Neuronal stem cell (in vitro differentiated cells): ENCODE measurements at regions not wholly inside any gene's neighbourhood (a gene's known extent, or its start where the extent isn't known, plus 50 kb on each side); places are given as distances from the start of the nearest gene placed in this dataset.

ENCODE experiments used
- DNase-seq: peaks from one replicate; pipeline ENCODE4 v3.0.0-alpha.2; 2013; ENCODE audit warnings: low spot score
- H2AFZ ChIP-seq: one replicate; pipeline ENCODE4 v1.6.1; 2013; ENCODE audit warnings: mild to moderate bottlenecking, low read length, inconsistent platforms
- H2AK5ac ChIP-seq: 2 replicates; pipeline ENCODE4 v1.6.1; 2013; ENCODE audit warnings: low read depth, mild to moderate bottlenecking, inconsistent platforms, low read length, moderate library complexity, mixed read lengths
- H2BK120ac ChIP-seq: 2 replicates; pipeline ENCODE4 v1.6.1; 2013; ENCODE audit warnings: low read depth, mild to moderate bottlenecking, inconsistent platforms, low read length, moderate library complexity, mixed read lengths
- H2BK12ac ChIP-seq: one replicate; pipeline ENCODE4 v1.6.1; 2013; ENCODE audit warnings: low read length, inconsistent platforms
- H2BK15ac ChIP-seq: 2 replicates; pipeline ENCODE4 v1.6.1; 2013; ENCODE audit warnings: mild to moderate bottlenecking, low read length, inconsistent platforms, mixed read lengths
- H2BK5ac ChIP-seq: one replicate; pipeline ENCODE4 v1.6.1; 2013; ENCODE audit warnings: inconsistent platforms, mild to moderate bottlenecking, low read length, moderate library complexity
- H3K14ac ChIP-seq: one replicate; pipeline ENCODE4 v1.6.1; 2013; ENCODE audit warnings: low read length, inconsistent platforms
- H3K18ac ChIP-seq: 2 replicates; pipeline ENCODE4 v1.6.1; 2013; ENCODE audit warnings: low read length, inconsistent platforms
- H3K23ac ChIP-seq: 2 replicates; pipeline ENCODE4 v1.6.1; 2013; ENCODE audit warnings: low read depth, mild to moderate bottlenecking, mixed read lengths, low read length, inconsistent platforms; ENCODE audit not compliant: poor library complexity
- H3K27ac ChIP-seq: replicated peaks from 3 replicates; pipeline ENCODE4 v1.5.1; 2013; ENCODE audit warnings: low read length, inconsistent platforms
- H3K27me3 ChIP-seq, 3 experiments: 2 replicates each; pipeline ENCODE4 v1.6.1; 2013; ENCODE audit warnings: low read length in 3 of 3, mild to moderate bottlenecking in 2 of 3, inconsistent platforms in 1 of 3, low read depth in 1 of 3, mixed read lengths in 1 of 3, moderate library complexity in 1 of 3; ENCODE audit not compliant: control insufficient read depth in 3 of 3, insufficient read depth in 3 of 3
- H3K36me3 ChIP-seq, 2 donors: replicated peaks in 1 of 2; 2 replicates each; pipeline ENCODE4 v1.6.1; 2013; ENCODE audit warnings: low read length in 2 of 2; ENCODE audit not compliant: control insufficient read depth in 2 of 2, insufficient read depth in 2 of 2
- H3K4ac ChIP-seq: 2 replicates; pipeline ENCODE4 v1.6.1; 2013; ENCODE audit warnings: inconsistent platforms, mild to moderate bottlenecking, low read length, moderate library complexity
- H3K4me1 ChIP-seq, 2 donors: 1 replicate in 1 of 2; 2 replicates in 1 of 2; pipeline ENCODE4 v1.6.1; 2013; ENCODE audit warnings: low read length in 2 of 2, low read depth in 1 of 2; ENCODE audit not compliant: control insufficient read depth in 2 of 2, insufficient read depth in 1 of 2
- H3K4me2 ChIP-seq: one replicate; pipeline ENCODE4 v1.6.1; 2013; ENCODE audit warnings: mild to moderate bottlenecking, low read length, inconsistent platforms; ENCODE audit not compliant: insufficient read depth, poor library complexity, severe bottlenecking
- H3K4me3 ChIP-seq, 2 donors: 2 replicates each; pipeline ENCODE4 v1.5.1; 2013; ENCODE audit warnings: low read length in 2 of 2, mild to moderate bottlenecking in 2 of 2, inconsistent platforms in 1 of 2, moderate library complexity in 1 of 2
- H3K79me1 ChIP-seq: one replicate; pipeline ENCODE4 v1.6.1; 2013; ENCODE audit warnings: low read depth, mild to moderate bottlenecking, inconsistent platforms, low read length, moderate library complexity
- H3K9ac ChIP-seq: one replicate; pipeline ENCODE4 v1.6.1; 2013; ENCODE audit warnings: mild to moderate bottlenecking, low read depth, low read length, inconsistent platforms; ENCODE audit not compliant: poor library complexity
- H3K9me3 ChIP-seq, 2 donors: replicated peaks in 1 of 2; 2 replicates each; pipeline versions ENCODE3 to v1.6.1; 2013; ENCODE audit warnings: low read length in 2 of 2, mild to moderate bottlenecking in 2 of 2, inconsistent platforms in 1 of 2, low read depth in 1 of 2, mixed read lengths in 1 of 2, moderate library complexity in 1 of 2; ENCODE audit not compliant: control insufficient read depth in 2 of 2, insufficient read depth in 1 of 2
- H4K8ac ChIP-seq: one replicate; pipeline ENCODE4 v1.6.1; 2013; ENCODE audit warnings: low read depth, mild to moderate bottlenecking, inconsistent platforms, low read length, moderate library complexity
- H4K91ac ChIP-seq: one replicate; pipeline ENCODE4 v1.6.1; 2013; ENCODE audit warnings: low read length, low read depth, mild to moderate bottlenecking, inconsistent platforms; ENCODE audit not compliant: poor library complexity
- WGBS, 2 donors: extraction: QIAGEN DNeasy Blood & Tissue Kit; methylation state at CpG; one replicate each; pipeline ENCODE4 v1.1.7; 2013; ENCODE audit warnings: missing lambda C conversion rate in 2 of 2, mixed read lengths in 1 of 2; ENCODE audit not compliant: insufficient read length in 2 of 2, insufficient replicate concordance in 1 of 2; ENCODE audit errors: extremely low coverage in 2 of 2; 5-methylcytosine and 5-hydroxymethylcytosine counted together

DNA sequence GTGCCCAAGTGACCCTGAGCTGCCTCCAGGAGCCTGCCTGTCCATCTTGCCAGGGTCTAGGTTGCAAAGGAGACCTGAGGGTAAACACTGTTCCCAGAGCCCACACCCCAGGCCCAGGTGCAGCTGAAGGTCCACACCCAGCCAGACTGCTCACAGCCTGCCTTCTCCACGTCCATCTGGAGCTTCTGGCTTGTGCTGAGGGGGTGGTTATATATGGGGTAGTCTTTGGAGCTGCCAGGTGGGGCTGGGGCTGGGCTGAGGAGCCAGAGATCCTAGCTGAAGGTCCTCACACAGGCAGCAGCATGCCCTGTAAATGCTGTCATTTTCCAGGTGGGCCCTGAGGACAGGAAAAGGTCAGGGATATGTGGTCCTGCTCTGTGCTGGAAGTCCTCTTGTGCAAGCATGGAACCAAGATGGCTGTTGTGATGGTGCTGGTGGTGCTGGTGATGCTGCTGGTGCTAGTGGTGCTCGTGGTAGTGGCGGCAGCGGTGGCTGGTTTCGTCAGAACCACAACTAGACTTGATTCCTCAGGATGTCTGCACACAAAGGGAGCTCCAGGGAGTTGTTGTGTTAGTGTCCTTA, 182.7 kb downstream of the MATN1 start:
- Histone ChIP-seq H3K4me3 (no peak overlapping the region), H2AK5ac (no peak overlapping the region), H4K8ac (no peak overlapping the region), H2BK5ac (no peak overlapping the region), H2BK15ac (no peak overlapping the region), H3K9me3 (no peaks in the 10 kb centered on the region), H3K18ac (no peak overlapping the region), H2BK120ac (no peak overlapping the region), H2AFZ (no peak overlapping the region), H3K4me2 (no peak overlapping the region), H3K14ac (no peak overlapping the region), H3K4ac (no peak overlapping the region), H3K27ac (no peak overlapping the region), H3K23ac (no peak overlapping the region), H3K27me3 (peaks cover 0 to 4% (median 0%) of the 10 kb centered on the region in 3 experiments), H2BK12ac (no peak overlapping the region), H3K36me3 (no peaks in the 10 kb centered on the region), H3K4me1 (no peaks in the 10 kb centered on the region), H3K9ac (peak overlapping the region; percentile 61), H4K91ac (no peak overlapping the region), H3K79me1 (no peaks in the 10 kb centered on the region)
- no peak for DNase-seq
- no CpG with 5 or more reads among the region's 5 CpGs for WGBS, 2 donors

DNA sequence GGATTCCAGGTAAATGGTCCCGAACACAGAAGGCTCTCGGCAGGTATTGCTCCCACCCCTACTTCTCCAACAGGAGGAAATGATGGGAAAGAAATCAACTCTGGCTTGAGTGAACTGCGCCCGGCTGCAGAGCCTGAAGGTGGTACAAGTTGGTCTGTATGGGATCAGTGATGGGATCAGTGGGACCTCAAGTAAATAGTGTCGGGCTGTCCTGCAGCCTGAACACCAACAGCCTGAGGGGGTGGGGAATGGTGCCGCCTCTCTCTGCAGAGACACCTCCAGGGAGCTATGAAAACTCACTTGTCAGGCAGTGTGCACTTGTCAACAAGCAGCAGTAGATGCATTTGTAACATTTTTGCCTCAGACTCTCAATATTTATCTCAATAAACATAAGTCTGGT, 183.5 kb downstream of the MATN1 start:
- H4K8ac ChIP-seq: no peak overlapping the region
- H2BK5ac ChIP-seq: no peak overlapping the region
- no peak overlapping the region for H3K18ac ChIP-seq
- WGBS, 2 donors: no CpG with 5 or more reads among the region's 6 CpGs
- no peak overlapping the region for H2BK120ac ChIP-seq
- no peak overlapping the region for H3K4me2 ChIP-seq
- no peak overlapping the region for H2BK12ac ChIP-seq
- no peak overlapping the region for H3K4ac ChIP-seq
- no peak overlapping the region for H3K14ac ChIP-seq
- DNase-seq: no peak
- no peaks in the 10 kb centered on the region for H3K9me3 ChIP-seq
- no peak overlapping the region for H3K27ac ChIP-seq
- H3K9ac ChIP-seq: no peak overlapping the region
- H2AFZ ChIP-seq: no peak overlapping the region
- no peaks in the 10 kb centered on the region for H3K4me1 ChIP-seq
- H3K4me3 ChIP-seq: no peak overlapping the region
- H2AK5ac ChIP-seq: no peak overlapping the region
- no peak overlapping the region for H4K91ac ChIP-seq
- H2BK15ac ChIP-seq: no peak overlapping the region
- H3K27me3 ChIP-seq: peaks cover 0 to 4% (median 0%) of the 10 kb centered on the region in 3 experiments
- no peaks in the 10 kb centered on the region for H3K36me3 ChIP-seq
- peak overlapping the region; percentile 8 for H3K23ac ChIP-seq
- H3K79me1 ChIP-seq: no peaks in the 10 kb centered on the region

DNA sequence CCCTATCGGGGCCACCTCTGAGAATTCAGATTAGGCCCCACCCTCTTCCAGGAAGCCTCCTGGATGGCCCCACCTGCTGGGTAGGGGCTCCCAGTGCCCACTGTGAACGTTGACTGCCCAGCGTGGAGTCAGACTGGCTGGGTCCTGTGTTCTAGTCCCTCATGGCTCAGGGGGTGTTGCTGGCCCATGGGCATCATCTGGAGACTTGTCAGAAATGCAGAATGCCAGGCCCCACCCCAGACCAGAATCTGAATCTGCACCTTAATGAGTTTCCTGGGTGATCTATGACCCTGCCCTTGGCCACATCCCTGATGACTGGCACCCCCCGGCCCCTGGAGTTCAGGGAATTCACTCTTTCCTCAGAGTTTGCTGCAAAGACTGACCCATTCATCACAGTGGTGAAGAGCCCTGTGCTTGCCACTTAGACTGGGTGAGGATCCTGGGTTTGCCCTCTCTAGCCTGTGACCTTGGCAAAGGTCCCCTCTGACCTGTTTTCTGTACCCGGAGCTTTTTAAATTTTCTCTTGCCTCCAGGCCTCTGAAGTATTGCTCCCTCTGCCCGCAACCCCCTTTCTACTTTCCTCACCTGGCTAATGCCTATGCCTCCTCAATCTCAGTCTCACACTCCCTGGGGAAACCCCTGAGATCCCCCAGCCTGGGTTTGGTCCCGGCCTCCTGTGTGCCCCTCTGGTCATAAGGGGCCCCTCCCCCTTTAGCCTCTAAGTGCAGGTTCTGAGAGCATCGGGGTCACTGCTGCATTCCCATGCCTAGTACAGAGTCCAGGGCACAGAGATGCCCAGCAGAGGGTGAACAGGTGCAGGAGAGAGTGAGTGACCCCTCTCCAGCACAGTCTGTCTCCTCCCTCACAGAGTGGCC, 184.2 kb downstream of the MATN1 start:
- Histone ChIP-seq H3K4me3 (no peak overlapping the region), H3K23ac (peak overlapping the region; percentile 8), H3K4ac (no peak overlapping the region), H3K4me2 (no peak overlapping the region), H3K18ac (no peak overlapping the region), H2AK5ac (peak overlapping the region; percentile 39), H2AFZ (no peak overlapping the region), H3K4me1 (no peaks in the 10 kb centered on the region), H3K14ac (no peak overlapping the region), H3K9ac (no peak overlapping the region), H3K27ac (no peak overlapping the region), H2BK12ac (no peak overlapping the region), H3K27me3 (no peaks in the 10 kb centered on the region), H3K36me3 (no peaks in the 10 kb centered on the region), H4K91ac (no peak overlapping the region), H2BK5ac (no peak overlapping the region), H2BK15ac (no peak overlapping the region), H3K79me1 (no peaks in the 10 kb centered on the region), H4K8ac (no peak overlapping the region), H2BK120ac (no peak overlapping the region), H3K9me3 (no peaks in the 10 kb centered on the region)
- no peak for DNase-seq
- no CpG with 5 or more reads among the region's 8 CpGs for WGBS, 2 donors

DNA sequence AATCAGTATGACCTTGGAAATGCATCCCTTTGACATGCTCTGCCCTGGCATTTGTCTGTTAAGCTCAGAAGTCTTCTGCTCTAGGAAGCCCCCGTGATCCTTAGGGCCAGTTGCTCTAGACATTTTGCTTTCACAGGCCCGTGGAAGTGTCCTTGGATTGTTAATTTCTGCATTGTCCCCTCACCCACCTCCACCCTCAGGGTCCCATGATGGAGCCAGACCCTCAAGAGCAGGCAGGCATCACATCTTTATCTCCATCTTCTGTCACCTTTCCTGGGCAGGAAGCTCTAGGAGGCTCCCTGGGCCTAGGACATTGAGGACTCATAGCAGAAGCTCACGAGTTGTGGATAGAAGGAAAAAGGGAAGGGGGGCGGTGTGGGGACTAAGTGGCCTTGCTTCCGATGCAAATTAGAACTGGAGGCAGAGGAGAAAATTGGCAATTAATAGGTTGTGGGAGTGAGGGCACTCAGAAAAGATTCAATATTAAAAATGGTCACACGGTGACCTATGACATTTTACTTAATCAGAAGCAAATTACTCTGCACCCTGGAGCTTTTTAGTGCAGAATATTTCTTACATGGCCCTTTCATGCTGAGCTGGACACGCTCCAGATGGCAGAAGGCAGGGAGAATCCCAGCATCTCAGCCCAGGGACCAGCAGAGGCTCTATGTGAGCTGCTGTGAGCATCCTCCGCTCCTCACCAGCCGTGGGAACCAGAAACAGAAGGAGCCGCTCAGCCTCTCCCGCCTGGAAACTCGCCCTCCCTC, 185.0 kb downstream of the MATN1 start:
- Histone ChIP-seq H3K36me3 (no peaks in the 10 kb centered on the region), H3K9me3 (no peaks in the 10 kb centered on the region), H3K23ac (no peak overlapping the region), H3K18ac (no peak overlapping the region), H3K9ac (no peak overlapping the region), H2BK15ac (no peak overlapping the region), H3K79me1 (no peaks in the 10 kb centered on the region), H2BK120ac (no peak overlapping the region), H3K4me1 (no peaks in the 10 kb centered on the region), H2AK5ac (peak overlapping the region; percentile 39), H4K8ac (no peak overlapping the region), H2BK12ac (no peak overlapping the region), H3K4me3 (no peak overlapping the region), H3K4ac (no peak overlapping the region), H2BK5ac (no peak overlapping the region), H3K4me2 (no peak overlapping the region), H2AFZ (no peak overlapping the region), H3K27me3 (no peaks in the 10 kb centered on the region), H3K27ac (no peak overlapping the region), H3K14ac (no peak overlapping the region), H4K91ac (no peak overlapping the region)
- no peak for DNase-seq
- WGBS, 2 donors: no CpG with 5 or more reads among the region's 12 CpGs
